GM21619 (cell line): ENCODE measurements at regions not wholly inside any gene's neighbourhood (a gene's known extent, or its start where the extent isn't known, plus 50 kb on each side); places are given as distances from the start of the nearest gene placed in this dataset.

ENCODE experiments used
- ATAC-seq: cut with Tn5 transposase; IDR thresholded peaks from one replicate; pipeline ENCODE4 v1.9.1; 2021; ENCODE audit not compliant: unreplicated experiment

- no peak for ATAC-seq
These were observed 404.4 kb upstream of the SOX11 start for GRCh38 chr2:5287558-5288334.

GRCh38 chr2:5290900-5291546 lies 401.2 kb upstream of the SOX11 start:
- ATAC-seq = no peak

GRCh38 chr2:5304640-5305039 lies 387.5 kb upstream of the SOX11 start:
- ATAC-seq = no peak

GRCh38 chr2:5315041-5315440 lies 377.1 kb upstream of the SOX11 start:
- ATAC-seq = no peak

- ATAC-seq = no peak
These were observed 376.7 kb upstream of the SOX11 start for GRCh38 chr2:5315512-5315911.

- no peak for ATAC-seq
These were observed 376.1 kb upstream of the SOX11 start for GRCh38 chr2:5316001-5316490.

- no peak for ATAC-seq
These were observed 372.7 kb upstream of the SOX11 start for GRCh38 chr2:5319493-5319892.

- ATAC-seq = no peak
These were observed 369.8 kb upstream of the SOX11 start for GRCh38 chr2:5322396-5322795.

- ATAC-seq = no peak
These were observed 366.7 kb upstream of the SOX11 start for GRCh38 chr2:5325523-5325922.

- no peak for ATAC-seq
These were observed 363.4 kb upstream of the SOX11 start for GRCh38 chr2:5328826-5329225.

GRCh38 chr2:5329763-5330162 lies 362.4 kb upstream of the SOX11 start:
- no peak for ATAC-seq

- ATAC-seq = no peak
These were observed 361.2 kb upstream of the SOX11 start for GRCh38 chr2:5330961-5331360.

GRCh38 chr2:5332925-5333324 lies 359.3 kb upstream of the SOX11 start:
- no peak for ATAC-seq

GRCh38 chr2:5339473-5339872 lies 352.7 kb upstream of the SOX11 start:
- ATAC-seq = no peak

- no peak for ATAC-seq
These were observed 348.3 kb upstream of the SOX11 start for GRCh38 chr2:5343785-5344335.

GRCh38 chr2:5352286-5352685 lies 339.9 kb upstream of the SOX11 start:
- no peak for ATAC-seq

- no peak for ATAC-seq
These were observed 338.6 kb upstream of the SOX11 start for GRCh38 chr2:5353565-5353964.

GRCh38 chr2:5359397-5359796 lies 332.8 kb upstream of the SOX11 start:
- ATAC-seq = no peak

- no peak for ATAC-seq
These were observed 332.1 kb upstream of the SOX11 start for GRCh38 chr2:5360081-5360480.

GRCh38 chr2:5364361-5364760 lies 327.8 kb upstream of the SOX11 start:
- no peak for ATAC-seq

GRCh38 chr2:5365871-5366461 lies 326.2 kb upstream of the SOX11 start:
- ATAC-seq = peak; percentile 90

GRCh38 chr2:5367321-5367720 lies 324.9 kb upstream of the SOX11 start:
- no peak for ATAC-seq
